GM12874 (cell line): ENCODE measurements at regions not wholly inside any gene's neighbourhood (a gene's known extent, or its start where the extent isn't known, plus 50 kb on each side); places are given as distances from the start of the nearest gene placed in this dataset.

Experiments
- CTCF ChIP-seq: IDR thresholded peaks from 2 replicates; pipeline ENCODE4 v1.5.1; 2011; ENCODE audit warnings: low read depth, mild to moderate bottlenecking, control low read depth, low read length, moderate library complexity; ENCODE audit not compliant: insufficient read depth

- TF ChIP-seq CTCF: no peak
Measured at GRCh38 chr4:26029568-26030131, 115.6 kb downstream of the SMIM20 start.

- TF ChIP-seq CTCF: no peak
Measured at GRCh38 chr4:26030260-26030667, 116.2 kb downstream of the SMIM20 start.

- TF ChIP-seq CTCF: no peak
Measured at GRCh38 chr4:26030780-26031179, 116.8 kb downstream of the SMIM20 start.

- no peak for TF ChIP-seq CTCF
Measured at GRCh38 chr4:26031704-26032103, 117.7 kb downstream of the SMIM20 start.

GRCh38 chr4:26032142-26032541 is 118.1 kb downstream of the SMIM20 start:
- TF ChIP-seq CTCF: no peak

GRCh38 chr4:26032630-26033317 is 118.8 kb downstream of the SMIM20 start:
- TF ChIP-seq CTCF: no peak

GRCh38 chr4:26033389-26033788 is 119.4 kb downstream of the SMIM20 start:
- TF ChIP-seq CTCF: no peak
